GM10248 (cell line): ENCODE measurements at regions not wholly inside any gene's neighbourhood (a gene's known extent, or its start where the extent isn't known, plus 50 kb on each side); places are given as distances from the start of the nearest gene placed in this dataset.

Experiments used
- CTCF ChIA-PET: fragments of 300-600 bp; sonication (Branson Sonifier 250); formaldehyde crosslinking; extraction: SDS; loops from one replicate; lab custom pipeline; 2021; ENCODE audit warnings: antibody characterized with exemption; lab: Yijun Ruan, JAX
- POLR2A ChIA-PET: fragments of 350-650 bp; sonication (Branson Sonifier 250); formaldehyde crosslinking; extraction: SDS; loops from one replicate; lab custom pipeline; 2020; ENCODE audit warnings: antibody characterized with exemption; lab: Yijun Ruan, JAX
- DNase-seq: peaks from one replicate; pipeline ENCODE4 v3.0.0; 2012; ENCODE audit errors: extremely low spot score
- CTCF ChIP-seq: IDR thresholded peaks from 2 replicates; pipeline ENCODE4 v1.5.1; 2012; ENCODE audit warnings: mild to moderate bottlenecking, low read depth; ENCODE audit errors: extremely low read depth, missing control alignments, control extremely low read depth

GRCh38 chrX:20789103-20789502 lies 522.4 kb upstream of the RPS6KA3 start:
- ChIA-PET POLR2A (no interaction called here), CTCF (no interaction called here)
- no peak for DNase-seq
- TF ChIP-seq CTCF: no peak

- POLR2A ChIA-PET: no interaction called here
- no peak for TF ChIP-seq CTCF
- DNase-seq: no peak
- CTCF ChIA-PET: no interaction called here
Observed at GRCh38 chrX:20767346-20767745, 500.6 kb upstream of the RPS6KA3 start.

- no peak for DNase-seq
- ChIA-PET POLR2A (no interaction called here), CTCF (no interaction called here)
- no peak for TF ChIP-seq CTCF
Observed at GRCh38 chrX:20756585-20756984, 489.9 kb upstream of the RPS6KA3 start.

GRCh38 chrX:20753076-20753475 lies 486.4 kb upstream of the RPS6KA3 start:
- no peak for DNase-seq
- CTCF ChIA-PET: no interaction called here
- no peak for TF ChIP-seq CTCF
- POLR2A ChIA-PET: no interaction called here

GRCh38 chrX:20746690-20747089 lies 480.0 kb upstream of the RPS6KA3 start:
- no peak for DNase-seq
- TF ChIP-seq CTCF: no peak
- POLR2A ChIA-PET: no interaction called here
- CTCF ChIA-PET: no interaction called here

GRCh38 chrX:20743046-20743445 lies 476.3 kb upstream of the RPS6KA3 start:
- DNase-seq: no peak
- TF ChIP-seq CTCF: no peak
- ChIA-PET CTCF (no interaction called here), POLR2A (no interaction called here)

- POLR2A ChIA-PET: no interaction called here
- CTCF ChIA-PET: no interaction called here
- TF ChIP-seq CTCF: no peak
- no peak for DNase-seq
Observed at GRCh38 chrX:20742106-20742505, 475.4 kb upstream of the RPS6KA3 start.
